NCI-H128 (cell line): ENCODE measurements at regions not wholly inside any gene's neighbourhood (a gene's known extent, or its start where the extent isn't known, plus 50 kb on each side); places are given as distances from the start of the nearest gene placed in this dataset.

Experiments used
- DNase-seq: peaks from one replicate; lab custom pipeline; 2025; ENCODE audit not compliant: unreplicated experiment; lab: John Stamatoyannopoulos, UW

DNA sequence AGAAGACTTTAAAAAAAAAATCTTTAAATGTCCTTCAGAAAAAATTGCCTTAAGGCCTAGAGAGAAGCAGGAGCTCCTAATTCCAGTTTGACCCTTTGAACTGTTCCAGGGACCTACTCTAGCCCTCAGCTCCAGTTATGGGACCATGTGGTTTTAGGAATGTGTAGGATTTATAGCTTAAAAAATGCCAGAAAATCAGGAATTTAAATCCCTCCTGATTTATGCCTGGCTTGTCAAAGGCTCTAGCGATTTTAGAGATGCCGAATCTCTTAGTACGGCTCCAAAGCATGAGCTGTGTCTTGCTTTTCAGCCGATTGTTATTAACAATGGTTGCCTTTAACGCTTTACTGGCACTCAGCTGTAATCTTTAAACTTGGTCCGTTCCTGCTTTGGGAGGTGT, 130.6 kb upstream of the NPVF start:
- no peak for DNase-seq

- peak; percentile 23 for DNase-seq
These were observed 131.3 kb upstream of the NPVF start for GRCh38 chr7:25359471-25360059.

- DNase-seq, result no peak
These were observed 132.2 kb upstream of the NPVF start for GRCh38 chr7:25360451-25360850.

- DNase-seq, result no peak
These were observed 133.1 kb upstream of the NPVF start for GRCh38 chr7:25361387-25361786.

- no peak for DNase-seq
These were observed 133.6 kb upstream of the NPVF start for GRCh38 chr7:25361863-25362262.

- DNase-seq, result no peak
These were observed 140.4 kb upstream of the NPVF start for GRCh38 chr7:25368599-25369201.

GRCh38 chr7:25369786-25370185, 141.5 kb upstream of the NPVF start:
- DNase-seq, result no peak

DNA sequence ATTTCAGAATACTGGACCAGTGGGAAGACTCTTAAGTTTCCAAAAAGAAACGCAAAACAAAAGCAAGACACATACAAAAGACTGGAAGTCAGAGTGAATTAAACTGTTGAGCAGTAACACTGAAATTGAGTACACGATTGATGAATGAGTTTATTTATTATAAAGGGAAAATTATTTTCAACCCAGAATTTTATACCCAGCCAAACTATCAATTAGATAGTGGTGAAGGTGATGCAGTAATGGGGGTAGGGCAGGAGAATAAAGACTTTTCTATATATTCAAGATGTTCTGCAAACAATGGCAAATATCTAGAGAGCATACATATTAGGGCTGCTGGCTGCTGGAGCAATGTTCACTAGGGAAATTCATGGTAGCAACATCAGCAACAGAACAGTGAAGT, 143.7 kb upstream of the NPVF start:
- no peak for DNase-seq

GRCh38 chr7:25375805-25376600, 147.7 kb upstream of the NPVF start:
- no peak for DNase-seq

GRCh38 chr7:25379351-25380300, 151.3 kb upstream of the NPVF start:
- no peak for DNase-seq

- DNase-seq, result no peak
These were observed 153.7 kb upstream of the NPVF start for GRCh38 chr7:25381818-25382589.

DNA sequence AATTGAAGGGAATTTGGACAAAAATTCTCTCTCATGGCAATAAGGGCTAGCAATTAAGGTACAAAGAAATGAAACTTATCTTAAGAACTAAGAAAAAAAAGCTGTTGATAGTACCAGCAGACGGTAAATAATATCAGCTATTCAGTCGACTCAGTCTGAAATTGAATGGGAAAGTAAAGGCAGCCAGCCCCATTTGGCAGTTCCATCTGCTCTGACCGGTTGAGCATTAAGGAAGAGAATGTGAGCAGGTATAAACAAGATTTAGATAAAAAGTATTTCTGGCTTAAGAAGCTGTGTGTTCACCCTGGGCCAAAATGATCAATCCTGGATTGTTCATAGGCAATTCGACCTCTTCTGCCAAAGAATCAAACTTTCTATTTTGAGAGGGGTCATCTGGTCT, 154.6 kb upstream of the NPVF start:
- DNase-seq, result no peak

DNA sequence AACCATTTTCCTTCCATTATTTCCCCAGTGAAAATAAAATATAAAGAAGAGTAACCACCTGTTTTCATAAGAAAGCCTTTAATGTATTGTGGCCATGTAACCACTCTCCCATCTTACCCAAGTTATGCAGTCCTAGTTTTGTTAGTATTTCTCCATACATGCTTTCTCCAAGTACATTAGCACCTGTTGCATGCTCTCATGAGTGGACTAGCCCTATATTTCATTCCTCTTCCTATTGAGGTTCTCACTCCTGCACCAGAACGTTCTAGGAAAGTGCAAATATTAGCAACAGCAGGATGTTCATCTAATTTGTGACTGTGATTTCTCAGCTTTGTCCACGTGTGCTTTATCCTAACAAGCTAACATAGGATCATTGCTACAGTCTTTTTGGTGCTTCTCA, 155.1 kb upstream of the NPVF start:
- DNase-seq, result no peak

DNA sequence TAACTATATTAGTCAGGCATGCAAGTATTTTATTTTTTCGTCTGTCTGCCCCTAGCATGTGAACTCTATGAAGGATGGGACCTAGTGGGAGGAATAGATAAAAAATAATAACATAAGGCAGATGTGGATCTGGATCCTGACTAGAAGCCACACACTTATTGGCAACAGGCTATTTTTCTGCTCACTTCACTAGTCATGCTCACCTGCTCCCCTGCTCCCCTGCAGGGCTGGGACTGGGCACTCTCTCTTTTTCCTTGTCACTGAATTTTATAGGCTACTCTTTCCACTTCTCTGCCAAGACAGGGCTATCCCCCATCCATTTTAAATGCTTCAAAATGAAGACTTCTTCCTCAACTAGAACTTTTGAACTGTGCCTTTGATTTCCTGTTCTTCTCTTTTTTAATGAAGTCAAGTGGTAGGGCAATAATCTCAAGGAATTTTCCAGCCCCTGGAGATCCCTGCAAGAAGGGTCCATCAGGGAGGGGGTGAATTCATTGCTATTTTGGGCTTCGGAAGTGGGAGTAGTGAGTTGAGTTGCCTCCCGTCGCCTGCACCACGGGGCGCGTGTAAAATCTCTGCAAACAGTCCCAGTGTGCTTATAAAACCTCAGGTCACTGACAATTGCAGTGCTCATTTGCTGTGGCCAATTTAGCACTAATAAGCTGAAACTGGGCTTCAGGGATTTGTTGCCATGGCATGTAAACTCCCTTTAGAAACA, 156.7 kb upstream of the NPVF start:
- no peak for DNase-seq

- DNase-seq, result no peak
These were observed 157.3 kb upstream of the NPVF start for GRCh38 chr7:25385506-25386136.

- no peak for DNase-seq
These were observed 158.0 kb upstream of the NPVF start for GRCh38 chr7:25386311-25386744.

DNA sequence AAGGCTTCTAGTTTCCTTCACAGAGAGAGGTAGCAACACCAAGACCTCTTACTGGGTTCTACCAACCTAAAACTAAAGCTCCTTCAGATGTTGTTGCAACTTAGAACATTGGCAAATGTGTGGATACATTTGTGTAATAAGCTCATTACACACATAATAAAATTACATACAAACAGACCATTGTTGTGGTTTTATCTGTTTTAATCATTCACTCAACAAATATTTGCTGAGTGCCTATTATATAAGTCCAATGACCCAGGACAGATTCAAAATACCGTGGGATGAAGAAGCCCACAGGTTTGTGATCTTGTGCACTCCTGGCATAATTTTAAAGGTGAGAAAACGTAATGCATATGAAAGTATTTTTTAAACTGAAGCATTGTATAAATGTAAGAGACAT, 160.4 kb upstream of the NPVF start:
- no peak for DNase-seq

DNA sequence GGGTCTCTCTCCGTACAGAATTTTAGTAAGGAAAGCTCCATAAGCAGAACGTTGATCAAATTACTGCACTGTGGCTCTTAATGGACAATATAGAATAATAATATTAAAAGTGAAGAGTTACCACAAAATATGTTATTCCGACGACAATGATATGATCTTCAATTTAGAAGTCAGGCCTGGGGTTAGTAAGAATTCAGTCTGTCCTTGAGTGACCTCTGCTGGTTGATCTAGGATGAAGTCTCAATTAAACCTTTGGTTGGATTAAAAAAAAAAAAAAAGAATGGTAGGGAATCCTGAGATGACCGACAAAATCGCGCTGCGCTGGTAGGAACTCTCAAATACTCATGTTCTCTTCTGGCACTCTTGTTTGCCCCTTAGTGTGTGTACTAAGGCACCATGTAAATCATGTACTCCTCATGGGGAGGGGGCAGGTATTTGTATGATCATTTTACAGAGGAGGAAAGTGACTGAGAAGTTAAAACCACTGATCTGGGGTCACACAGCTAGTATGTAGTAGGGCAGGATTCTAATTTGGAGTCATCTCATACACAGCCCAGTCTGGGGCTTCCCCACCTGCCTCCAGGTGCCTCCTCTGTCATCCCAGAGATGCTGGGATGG, 161.3 kb upstream of the NPVF start:
- peak; percentile 55 for DNase-seq

DNA sequence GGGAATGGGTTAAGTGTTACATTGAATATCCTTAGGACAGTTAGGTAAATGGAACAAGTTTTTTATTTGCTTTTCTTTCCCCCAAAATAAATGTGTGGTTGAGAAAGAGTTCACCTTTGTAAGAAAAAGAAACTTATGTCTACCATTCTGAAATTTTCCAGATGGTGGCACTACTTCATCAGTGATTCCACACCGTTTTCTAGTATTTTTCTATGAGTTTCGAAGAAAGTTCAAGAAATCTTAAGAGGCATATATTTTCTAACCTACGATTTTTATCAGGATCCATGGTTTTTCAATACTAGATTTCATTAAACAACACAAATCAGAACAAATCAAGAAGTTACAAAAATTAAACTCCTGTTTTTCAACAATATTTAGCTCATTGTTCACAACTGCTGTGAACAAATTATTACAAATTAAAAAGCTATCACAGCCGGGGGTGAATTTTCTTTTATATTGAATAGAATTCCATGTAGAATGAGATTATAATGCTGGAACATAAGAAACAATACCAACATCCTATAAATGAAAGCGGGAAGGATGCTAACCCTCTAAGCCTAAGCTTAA, 163.1 kb upstream of the NPVF start:
- DNase-seq, result no peak
